HL-60/S4 (cell line): ENCODE measurements at regions not wholly inside any gene's neighbourhood (a gene's known extent, or its start where the extent isn't known, plus 50 kb on each side); places are given as distances from the start of the nearest gene placed in this dataset.
"Not testable (repeated sequence)": the region's sequence is repeated elsewhere in the genome, so short reads cannot be mapped to it uniquely, and the experiment has no call there.

ENCODE experiments used
- in situ Hi-C: fragments of 300-500 bp; cut with MboI; formaldehyde crosslinking; loops from 2 replicates; pipeline ENCODE4 v1.14.3; 2022; ENCODE audit warnings: low sequenced_read_pairs

- in situ Hi-C loops, result no loop called here
Observed at GRCh38 chr2:234898534-234899053, 53.2 kb upstream of the SH3BP4 start.

GRCh38 chr2:234888442-234888841 is 63.4 kb upstream of the SH3BP4 start:
- in situ Hi-C loops, result not testable (repeated sequence)

DNA sequence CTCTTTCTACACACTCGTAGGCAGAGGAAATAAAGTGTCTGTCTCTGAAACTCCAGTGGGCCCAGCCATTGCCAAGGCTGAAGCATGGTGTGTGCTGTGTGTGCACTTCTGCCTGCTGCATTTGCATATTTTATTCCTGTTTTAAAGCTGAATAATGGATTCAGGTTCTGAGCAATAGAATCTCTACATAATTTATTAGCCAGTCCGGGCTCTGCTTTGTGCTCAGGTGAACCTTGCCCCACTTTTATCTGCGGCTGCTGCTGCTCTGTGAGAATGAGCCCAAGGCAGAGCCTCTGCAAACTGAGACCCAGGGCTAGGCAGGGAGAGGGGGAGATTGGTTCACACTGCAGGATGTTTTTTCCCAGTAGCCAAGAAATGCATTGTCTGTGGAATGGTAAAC is 64.6 kb upstream of the SH3BP4 start:
- in situ Hi-C loops, result no loop called here

DNA sequence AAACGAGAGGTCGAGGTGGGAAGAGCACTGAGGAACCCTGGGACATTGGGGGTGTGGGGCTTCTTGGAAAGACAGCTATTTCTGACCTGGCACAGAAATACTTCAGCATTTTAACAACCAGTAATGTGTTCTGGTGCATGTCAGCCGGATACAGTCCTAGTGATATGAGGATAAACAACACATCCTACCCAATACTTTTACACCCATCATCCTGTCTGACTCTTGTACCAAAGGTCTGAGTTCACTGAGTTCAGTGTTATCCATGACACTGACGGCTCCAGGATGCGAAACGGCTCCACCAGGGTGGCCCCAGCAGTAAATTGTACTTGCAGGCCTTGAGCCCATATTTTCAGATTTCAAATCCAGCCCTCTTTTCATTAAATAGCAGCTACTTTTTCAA is 65.9 kb upstream of the SH3BP4 start:
- in situ Hi-C loops, result no loop called here

- in situ Hi-C loops, result no loop called here
Observed at GRCh38 chr2:234885118-234885517, 66.7 kb upstream of the SH3BP4 start.

- in situ Hi-C loops, result no loop called here
Observed at GRCh38 chr2:234884591-234884990, 67.2 kb upstream of the SH3BP4 start.

DNA sequence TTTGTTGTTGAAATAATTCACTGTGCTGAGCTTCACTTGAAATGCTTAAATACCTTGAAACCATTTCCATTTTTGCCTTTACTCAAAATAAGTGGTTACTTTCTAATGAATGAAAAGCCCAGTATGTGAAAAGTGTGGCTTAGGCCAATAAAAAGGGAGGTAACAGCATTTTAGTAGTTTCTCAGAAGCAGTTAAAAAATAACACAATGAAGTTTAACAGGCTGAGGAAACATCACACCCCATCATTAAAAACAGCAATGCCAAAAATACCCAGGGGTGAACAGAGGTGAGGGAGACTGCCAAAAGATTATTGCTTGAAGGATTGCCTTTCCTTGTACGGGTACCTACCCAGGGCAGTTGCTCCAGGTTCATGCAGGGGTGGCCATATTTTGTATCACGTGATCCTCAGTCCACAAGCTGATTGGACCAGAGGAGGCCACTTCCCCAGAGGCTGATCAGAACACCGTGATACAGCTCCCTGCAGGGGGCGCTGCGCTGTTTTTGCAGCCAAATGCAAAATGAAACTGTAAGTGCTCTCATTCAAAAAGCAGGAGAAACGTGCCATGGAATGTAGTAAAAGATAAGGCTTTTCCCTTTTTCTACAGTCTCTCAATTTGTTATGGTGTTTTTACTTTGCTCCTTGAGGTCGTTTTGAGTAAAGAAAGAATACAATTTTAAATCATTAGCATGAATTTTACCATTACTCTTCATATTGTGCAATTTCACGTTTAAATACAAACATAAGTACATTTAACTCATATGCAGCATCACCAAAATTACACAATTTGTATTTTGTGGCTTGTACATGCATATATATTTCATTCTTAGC is 70.2 kb upstream of the SH3BP4 start:
- in situ Hi-C loops, result no loop called here

- in situ Hi-C loops, result no loop called here
Observed at GRCh38 chr2:234880551-234881211, 71.1 kb upstream of the SH3BP4 start.

- in situ Hi-C loops, result no loop called here
Observed at GRCh38 chr2:234879671-234880455, 72.0 kb upstream of the SH3BP4 start.

DNA sequence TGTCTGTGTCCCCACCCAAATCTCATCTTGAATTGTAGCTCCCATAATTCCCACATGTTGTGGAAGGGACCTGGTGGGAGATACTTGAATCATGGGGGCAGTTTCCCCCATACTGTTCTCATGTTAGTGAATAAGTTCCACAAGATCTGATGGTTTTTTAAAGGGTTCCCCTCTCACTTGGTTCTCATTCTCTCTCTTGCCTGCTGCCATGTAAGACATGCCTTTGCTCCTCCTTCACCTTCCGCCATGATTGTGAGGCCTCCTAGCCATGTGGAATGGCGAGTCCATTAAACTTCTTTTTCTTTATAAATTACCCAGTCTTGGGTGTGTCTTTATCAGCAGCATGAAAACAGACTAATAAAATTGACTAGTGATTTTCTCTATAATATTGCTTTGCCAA is 75.2 kb upstream of the SH3BP4 start:
- in situ Hi-C loops, result not testable (repeated sequence)

DNA sequence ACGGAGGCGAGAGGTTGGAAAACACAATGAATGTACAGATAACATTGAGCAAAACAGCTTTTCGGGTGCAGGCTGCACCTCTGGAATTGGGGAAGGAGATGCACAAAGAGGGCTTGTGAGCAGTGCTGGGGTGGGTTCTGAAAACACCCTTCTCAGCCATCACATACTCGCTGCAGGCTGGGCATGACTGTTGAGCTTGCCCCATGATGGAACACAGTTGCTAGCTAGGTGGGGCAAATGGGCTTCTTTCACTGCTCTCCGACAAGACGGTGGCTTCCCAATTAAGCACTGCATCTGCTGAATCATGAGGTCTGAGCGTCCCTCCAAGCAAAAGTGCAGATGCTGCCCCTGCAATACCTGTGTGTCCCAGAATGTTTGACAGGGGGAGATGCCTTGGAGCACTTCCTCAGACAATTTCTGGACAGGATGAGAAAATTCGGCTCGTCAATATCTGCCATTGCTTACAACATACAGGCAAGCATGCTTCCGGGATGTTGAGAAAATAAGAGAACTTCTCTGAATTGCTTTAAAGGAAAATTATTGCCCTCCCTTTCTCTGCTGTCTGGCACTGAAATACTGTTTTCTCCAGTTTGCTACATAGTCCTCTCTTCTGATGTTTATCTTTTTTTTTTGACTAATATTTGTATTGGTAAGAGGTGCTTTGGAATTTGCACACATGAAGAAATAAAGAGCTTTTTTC is 77.3 kb upstream of the SH3BP4 start:
- in situ Hi-C loops, result no loop called here

- in situ Hi-C loops, result no loop called here
Observed at GRCh38 chr2:234873828-234874173, 78.0 kb upstream of the SH3BP4 start.

- in situ Hi-C loops, result no loop called here
Observed at GRCh38 chr2:234873103-234873827, 78.6 kb upstream of the SH3BP4 start.

DNA sequence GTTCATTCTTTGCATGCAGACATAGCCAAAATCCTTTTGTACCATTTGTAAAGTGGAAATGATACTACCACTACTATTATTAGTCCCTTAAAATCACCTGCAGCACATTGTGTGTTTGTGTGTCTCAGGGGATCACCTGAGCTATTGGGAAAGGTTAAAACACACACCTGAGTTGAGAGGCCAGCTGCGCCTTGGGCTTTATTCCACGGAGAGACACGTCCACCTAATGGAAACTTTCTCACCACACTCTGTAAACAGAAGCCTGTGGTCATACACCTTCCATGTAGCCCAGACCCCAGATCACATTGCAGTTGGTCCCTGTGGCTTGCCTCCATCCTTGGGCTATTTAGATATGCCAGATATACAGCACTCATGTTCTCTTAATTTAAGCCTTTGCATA is 81.8 kb upstream of the SH3BP4 start:
- in situ Hi-C loops, result no loop called here

- in situ Hi-C loops, result no loop called here
Observed at GRCh38 chr2:234869164-234869563, 82.7 kb upstream of the SH3BP4 start.

DNA sequence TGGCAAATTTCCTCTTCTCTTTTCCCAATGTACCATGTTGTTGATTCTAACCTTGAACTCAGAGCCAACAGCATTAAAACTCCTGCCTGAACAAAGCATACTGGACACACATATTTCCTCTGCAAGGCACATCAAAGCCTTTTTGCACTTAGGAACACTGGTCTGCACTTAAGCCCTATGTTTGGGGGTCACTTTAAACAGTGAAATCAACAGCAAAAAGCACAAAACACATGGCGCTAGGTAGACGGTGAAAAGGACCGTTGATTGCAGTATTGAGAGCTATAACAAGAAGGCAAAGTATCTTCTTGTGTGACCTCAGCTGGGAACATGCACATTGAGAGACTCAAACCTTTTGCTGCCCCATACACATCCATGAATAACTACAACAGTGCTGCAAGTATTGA is 83.9 kb upstream of the SH3BP4 start:
- in situ Hi-C loops, result no loop called here

GRCh38 chr2:234865586-234865985 is 86.2 kb upstream of the SH3BP4 start:
- in situ Hi-C loops, result no loop called here

- in situ Hi-C loops, result no loop called here
Observed at GRCh38 chr2:234865040-234865439, 86.8 kb upstream of the SH3BP4 start.

GRCh38 chr2:234864506-234864905 is 87.3 kb upstream of the SH3BP4 start:
- in situ Hi-C loops, result no loop called here
